ENCODE measurements at regions not wholly inside any gene's neighbourhood (a gene's known extent, or its start where the extent isn't known, plus 50 kb on each side); places are given as distances from the start of the nearest gene placed in this dataset.

DNA sequence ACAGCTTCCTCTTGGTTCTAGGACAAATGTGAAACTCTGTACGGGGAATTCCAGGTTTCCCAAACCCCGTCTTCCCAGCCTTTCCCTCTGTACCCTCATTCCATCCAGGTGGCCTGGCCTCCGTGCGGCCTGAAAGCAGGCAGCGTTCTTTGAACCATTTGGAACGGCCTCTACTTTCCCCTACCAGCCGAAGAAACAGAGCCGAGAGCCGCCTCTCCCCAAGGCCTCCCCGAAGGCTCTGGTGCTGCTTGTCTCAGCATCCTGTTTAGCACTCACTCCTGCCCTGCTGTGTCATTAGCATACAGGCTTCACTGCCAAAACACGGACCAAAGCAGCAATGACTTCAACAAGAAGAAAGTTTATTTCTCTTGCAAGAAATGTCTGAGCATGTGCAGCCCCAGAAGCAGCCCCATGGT is 137.7 kb downstream of the HSD17B3 start:
- TF ChIP-seq, protein P1, sequence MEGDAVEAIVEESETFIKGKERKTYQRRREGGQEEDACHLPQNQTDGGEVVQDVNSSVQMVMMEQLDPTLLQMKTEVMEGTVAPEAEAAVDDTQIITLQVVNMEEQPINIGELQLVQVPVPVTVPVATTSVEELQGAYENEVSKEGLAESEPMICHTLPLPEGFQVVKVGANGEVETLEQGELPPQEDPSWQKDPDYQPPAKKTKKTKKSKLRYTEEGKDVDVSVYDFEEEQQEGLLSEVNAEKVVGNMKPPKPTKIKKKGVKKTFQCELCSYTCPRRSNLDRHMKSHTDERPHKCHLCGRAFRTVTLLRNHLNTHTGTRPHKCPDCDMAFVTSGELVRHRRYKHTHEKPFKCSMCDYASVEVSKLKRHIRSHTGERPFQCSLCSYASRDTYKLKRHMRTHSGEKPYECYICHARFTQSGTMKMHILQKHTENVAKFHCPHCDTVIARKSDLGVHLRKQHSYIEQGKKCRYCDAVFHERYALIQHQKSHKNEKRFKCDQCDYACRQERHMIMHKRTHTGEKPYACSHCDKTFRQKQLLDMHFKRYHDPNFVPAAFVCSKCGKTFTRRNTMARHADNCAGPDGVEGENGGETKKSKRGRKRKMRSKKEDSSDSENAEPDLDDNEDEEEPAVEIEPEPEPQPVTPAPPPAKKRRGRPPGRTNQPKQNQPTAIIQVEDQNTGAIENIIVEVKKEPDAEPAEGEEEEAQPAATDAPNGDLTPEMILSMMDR (IDR thresholded peaks at IDR 0.05; ENCODE audit: low read depth, low read length, poor library complexity, severe bottlenecking), result no peak
- no peak for TF ChIP-seq EZH2phosphoT487 (IDR thresholded peaks at IDR 0.05; ENCODE audit: borderline replicate concordance, low read length)

All from DOHH2 (cell line).